ENCODE measurements at regions not wholly inside any gene's neighbourhood (a gene's known extent, or its start where the extent isn't known, plus 50 kb on each side); places are given as distances from the start of the nearest gene placed in this dataset.
A peak's percentile ranks its signal among the peaks of the same experiment; 100 is the strongest.

DNA sequence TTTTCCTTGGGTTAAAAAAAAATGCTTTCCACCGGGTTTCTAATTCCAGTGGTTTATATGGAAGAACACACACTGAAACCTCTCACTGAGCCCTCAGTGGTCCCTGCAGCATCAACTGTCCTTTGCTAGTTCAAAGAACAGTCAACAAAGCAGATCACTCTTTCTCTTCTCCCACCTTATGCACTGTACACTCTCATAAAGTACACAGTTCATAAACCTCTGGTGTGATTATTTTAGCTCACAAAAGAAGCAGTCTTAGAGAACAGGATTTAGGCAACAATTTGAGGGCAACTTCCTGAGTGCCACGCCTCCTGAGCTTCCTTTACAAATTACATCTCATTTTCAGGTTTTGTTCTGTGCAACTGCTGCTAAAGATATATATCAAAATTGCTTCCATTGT, 728.4 kb upstream of the GOLIM4 start (continued):
- no peak for TF ChIP-seq ZNF331 (CRISPR knock-in tag; IDR thresholded peaks at IDR 0.05; ENCODE audit: low read depth)
- TF ChIP-seq ETS1 (IDR thresholded peaks at IDR 0.05) = no peak

- ATAC-seq (no peak), DNase-seq (ENCODE audit: low spot score) (no peak)
- no peaks in the 10 kb centered on the region for H4K20me1 ChIP-seq (replicated peaks; ENCODE audit: insufficient read depth)
- no peaks in the 10 kb centered on the region for H3K9me3 Mint-ChIP-seq
- H3K27me3 ChIP-seq (ENCODE audit: insufficient read depth) = no peaks in the 10 kb centered on the region
- H3K27me3 Mint-ChIP-seq (ENCODE audit: insufficient read depth, low read depth, poor library complexity) = no peaks in the 10 kb centered on the region
- no peak overlapping the region for H3K27ac ChIP-seq (ENCODE audit: low read depth)
- peaks cover 28% of the 10 kb centered on the region for H3K4me1 ChIP-seq (ENCODE audit: insufficient read depth)
- no peak overlapping the region for H2AFZ ChIP-seq
- H3K4me2 ChIP-seq = no peak overlapping the region
- H3K9me2 ChIP-seq (ENCODE audit: insufficient read depth) = no peaks in the 10 kb centered on the region
- no peaks in the 10 kb centered on the region for H3F3A ChIP-seq (replicated peaks; ENCODE audit: low read depth)
- no peak overlapping the region for H3K4me3 ChIP-seq
- H3K79me2 ChIP-seq (replicated peaks; ENCODE audit: insufficient read depth) = no peaks in the 10 kb centered on the region
- no peaks in the 10 kb centered on the region; the same call in 1 of the 2 replicates for H3K36me3 ChIP-seq (ENCODE audit: insufficient read depth)
- no peaks in the 10 kb centered on the region for H3K36me3 Mint-ChIP-seq (ENCODE audit: low read depth)
- peak overlapping the region; percentile 73; the same call in 1 of the 2 replicates for H3K27ac Mint-ChIP-seq
- peaks cover 15% of the 10 kb centered on the region for H3K4me1 Mint-ChIP-seq
- H3K4me3 Mint-ChIP-seq = no peak overlapping the region
- TF ChIP-seq POLR2AphosphoS5 (IDR thresholded peaks at IDR 0.05; ENCODE audit: low read depth) = no peak
- TF ChIP-seq CTCF (conservative IDR thresholded peaks at IDR 0.05; ENCODE audit: low read depth in 2 of 2) = no peak
- no peak for TF ChIP-seq CREB1 (CRISPR knock-in tag; IDR thresholded peaks at IDR 0.05; ENCODE audit: low read depth)
- no peak for TF ChIP-seq ZNF114 (CRISPR knock-in tag; IDR thresholded peaks at IDR 0.05)
- no peak for TF ChIP-seq EZH2phosphoT487 (IDR thresholded peaks at IDR 0.05; ENCODE audit: unreplicated experiment)
- TF ChIP-seq ZNF462 (CRISPR knock-in tag; IDR thresholded peaks at IDR 0.05) = no peak
- no peak for TF ChIP-seq JUNB (IDR thresholded peaks at IDR 0.05; ENCODE audit: unreplicated experiment)
- TF ChIP-seq EZH2 (IDR thresholded peaks at IDR 0.05; ENCODE audit: low read depth, unreplicated experiment) = no peak
- no peak for TF ChIP-seq REST (IDR thresholded peaks at IDR 0.05; ENCODE audit: unreplicated experiment)
- no peak for TF ChIP-seq ETS1 (IDR thresholded peaks at IDR 0.05)
- no peak for TF ChIP-seq NANOG (IDR thresholded peaks at IDR 0.05; ENCODE audit: borderline replicate concordance)
- TF ChIP-seq ZNF331 (CRISPR knock-in tag; IDR thresholded peaks at IDR 0.05; ENCODE audit: low read depth) = no peak
Observed at GRCh38 chr3:168823466-168823865, 727.7 kb upstream of the GOLIM4 start.

All from GM23338 (cell line).